DND-41 (cell line): ENCODE measurements at regions not wholly inside any gene's neighbourhood (a gene's known extent, or its start where the extent isn't known, plus 50 kb on each side); places are given as distances from the start of the nearest gene placed in this dataset.

Source experiments
- ATAC-seq: fragments of 200-7000 bp; cut with Tn5 transposase; 3 replicates; pipeline ENCODE4 v1.9.1; 2021; ENCODE audit warnings: low read depth; ENCODE audit not compliant: insufficient read depth
- DNase-seq: peaks from one replicate; pipeline ENCODE4 v3.0.0-alpha.2; 2020
- H2AFZ ChIP-seq: 2 replicates; pipeline ENCODE4 v1.6.0; 2012; ENCODE audit warnings: low read depth, low read length
- H3K27ac ChIP-seq: 2 replicates; pipeline ENCODE4 v1.5.1; 2012; ENCODE audit warnings: low read length, inconsistent platforms
- H3K27me3 ChIP-seq: fragments of 200-600 bp; sonication (generic); 2 replicates; pipeline ENCODE4 v1.6.0; 2012; ENCODE audit warnings: low read length, mild to moderate bottlenecking, inconsistent platforms; ENCODE audit not compliant: insufficient read depth, poor library complexity
- H3K36me3 ChIP-seq: 2 replicates; pipeline ENCODE4 v1.5.1; 2012; ENCODE audit warnings: low read length, inconsistent platforms; ENCODE audit not compliant: insufficient read depth
- H3K4me1 ChIP-seq: 2 replicates; pipeline ENCODE4 v1.5.1; 2012; ENCODE audit warnings: mild to moderate bottlenecking, low read length; ENCODE audit not compliant: insufficient read depth
- H3K4me2 ChIP-seq: 2 replicates; pipeline ENCODE4 v1.6.0; 2012; ENCODE audit warnings: mild to moderate bottlenecking, moderate library complexity, low read length, inconsistent platforms; ENCODE audit not compliant: insufficient read depth
- H3K4me3 ChIP-seq, 2 experiments: fragments of 200-600 bp in 1 of 2; shearing (Covaris generic) in 1 of 2; 2 replicates each; pipeline ENCODE4 v1.5.1; 2012 to 2016; ENCODE audit warnings: inconsistent platforms in 2 of 2, low read length in 2 of 2, mild to moderate bottlenecking in 2 of 2, low read depth in 1 of 2, moderate library complexity in 1 of 2
- H3K79me2 ChIP-seq: 2 replicates; pipeline ENCODE4 v1.6.0; 2012; ENCODE audit warnings: low read length, inconsistent platforms; ENCODE audit not compliant: insufficient read depth
- H3K9ac ChIP-seq: 2 replicates; pipeline ENCODE4 v1.6.0; 2012; ENCODE audit warnings: low read depth, mild to moderate bottlenecking, inconsistent platforms, low read length, moderate library complexity
- H3K9me3 ChIP-seq: 2 replicates; pipeline ENCODE4 v1.5.1; 2012; ENCODE audit warnings: low read length, moderate library complexity, mild to moderate bottlenecking, inconsistent platforms; ENCODE audit not compliant: insufficient read depth, severe bottlenecking
- H4K20me1 ChIP-seq: 2 replicates; pipeline ENCODE4 v1.6.0; 2012; ENCODE audit warnings: low read length; ENCODE audit not compliant: insufficient read depth
- EZH2 ChIP-seq: IDR thresholded peaks from 3 replicates; pipeline ENCODE4 v1.6.1; 2012; ENCODE audit warnings: borderline replicate concordance, low read depth, mild to moderate bottlenecking, moderate library complexity, low read length, inconsistent platforms; ENCODE audit not compliant: severe bottlenecking
- TF ChIP-seq, protein P1 (sequence below): IDR thresholded peaks from 2 replicates; pipeline ENCODE4 v1.5.1; 2012; ENCODE audit warnings: borderline replicate concordance, low read length, moderate library complexity, mild to moderate bottlenecking; ENCODE audit not compliant: poor library complexity, severe bottlenecking; ENCODE audit errors: extremely low read depth

DNA sequence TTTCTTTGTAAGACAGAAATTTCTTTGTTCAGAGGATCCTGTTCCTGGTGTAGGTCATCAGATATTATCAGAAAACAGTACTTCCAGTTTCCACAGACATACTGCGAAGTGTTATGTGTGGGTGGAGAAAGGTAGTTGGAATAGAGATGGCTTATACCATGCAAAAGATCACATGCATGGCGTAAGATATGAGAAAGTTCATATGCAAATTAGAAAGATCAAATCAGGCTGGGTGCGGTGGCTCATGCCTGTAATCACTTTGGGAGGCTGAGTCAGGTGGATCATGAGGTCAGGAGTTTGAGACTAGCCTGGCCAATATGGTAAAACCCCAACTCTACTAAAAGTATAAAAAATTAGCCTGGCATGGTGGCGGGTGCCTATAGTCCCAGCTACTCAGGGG lies 65.2 kb upstream of the GLIS3 start:
- Histone ChIP-seq H3K4me2 (no peak overlapping the region), H3K4me1 (no peaks in the 10 kb centered on the region), H3K4me3 (no peak overlapping the region), H3K9ac (no peak overlapping the region), H3K27me3 (no peaks in the 10 kb centered on the region), H3K79me2 (no peaks in the 10 kb centered on the region), H3K36me3 (no peaks in the 10 kb centered on the region), H3K9me3 (no peaks in the 10 kb centered on the region), H4K20me1 (no peaks in the 10 kb centered on the region), H3K27ac (no peak overlapping the region), H2AFZ (no peak overlapping the region)
- DNase-seq (no peak), ATAC-seq (no peak)
- no peak for TF ChIP-seq EZH2
- TF ChIP-seq, protein P1, sequence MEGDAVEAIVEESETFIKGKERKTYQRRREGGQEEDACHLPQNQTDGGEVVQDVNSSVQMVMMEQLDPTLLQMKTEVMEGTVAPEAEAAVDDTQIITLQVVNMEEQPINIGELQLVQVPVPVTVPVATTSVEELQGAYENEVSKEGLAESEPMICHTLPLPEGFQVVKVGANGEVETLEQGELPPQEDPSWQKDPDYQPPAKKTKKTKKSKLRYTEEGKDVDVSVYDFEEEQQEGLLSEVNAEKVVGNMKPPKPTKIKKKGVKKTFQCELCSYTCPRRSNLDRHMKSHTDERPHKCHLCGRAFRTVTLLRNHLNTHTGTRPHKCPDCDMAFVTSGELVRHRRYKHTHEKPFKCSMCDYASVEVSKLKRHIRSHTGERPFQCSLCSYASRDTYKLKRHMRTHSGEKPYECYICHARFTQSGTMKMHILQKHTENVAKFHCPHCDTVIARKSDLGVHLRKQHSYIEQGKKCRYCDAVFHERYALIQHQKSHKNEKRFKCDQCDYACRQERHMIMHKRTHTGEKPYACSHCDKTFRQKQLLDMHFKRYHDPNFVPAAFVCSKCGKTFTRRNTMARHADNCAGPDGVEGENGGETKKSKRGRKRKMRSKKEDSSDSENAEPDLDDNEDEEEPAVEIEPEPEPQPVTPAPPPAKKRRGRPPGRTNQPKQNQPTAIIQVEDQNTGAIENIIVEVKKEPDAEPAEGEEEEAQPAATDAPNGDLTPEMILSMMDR = no peak

DNA sequence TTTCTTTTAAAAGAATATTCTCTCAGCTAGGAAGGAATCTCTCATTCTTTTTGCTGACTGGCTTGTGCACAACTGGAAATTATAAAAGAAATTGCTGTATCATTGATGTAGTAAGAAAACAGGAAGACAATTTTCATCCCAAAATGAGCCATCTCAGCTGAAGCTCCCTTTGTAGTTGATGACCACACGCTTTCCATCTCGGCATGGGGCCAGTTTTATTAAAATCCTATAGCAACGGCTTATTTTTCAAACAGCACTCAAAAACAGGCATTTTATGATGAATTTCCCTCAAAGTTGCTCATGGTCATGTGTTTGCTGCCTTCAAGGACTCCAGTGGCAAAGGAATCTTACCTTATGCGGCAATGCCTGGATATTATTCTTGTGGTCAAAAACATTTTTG lies 62.4 kb upstream of the GLIS3 start:
- TF ChIP-seq, protein P1 = no peak
- TF ChIP-seq EZH2 = no peak
- H3K4me3 ChIP-seq = no peak overlapping the region
- no peak overlapping the region for H3K4me2 ChIP-seq
- H2AFZ ChIP-seq = no peak overlapping the region
- no peaks in the 10 kb centered on the region for H3K4me1 ChIP-seq
- no peak overlapping the region for H3K9ac ChIP-seq
- no peak overlapping the region for H3K27ac ChIP-seq
- no peaks in the 10 kb centered on the region for H3K79me2 ChIP-seq
- no peaks in the 10 kb centered on the region for H3K9me3 ChIP-seq
- H3K27me3 ChIP-seq = no peaks in the 10 kb centered on the region
- no peaks in the 10 kb centered on the region for H4K20me1 ChIP-seq
- no peak for ATAC-seq
- no peak for DNase-seq
- no peaks in the 10 kb centered on the region for H3K36me3 ChIP-seq

GRCh38 chr9:4359016-4359415 lies 59.1 kb upstream of the GLIS3 start:
- H3K27me3 ChIP-seq = no peaks in the 10 kb centered on the region
- no peak for ATAC-seq
- H3K9ac ChIP-seq = no peak overlapping the region
- no peak overlapping the region for H3K27ac ChIP-seq
- H3K4me2 ChIP-seq = no peak overlapping the region
- H2AFZ ChIP-seq = no peak overlapping the region
- no peak for DNase-seq
- no peaks in the 10 kb centered on the region for H3K36me3 ChIP-seq
- no peaks in the 10 kb centered on the region for H3K4me1 ChIP-seq
- no peak overlapping the region for H3K4me3 ChIP-seq
- no peaks in the 10 kb centered on the region for H3K79me2 ChIP-seq
- TF ChIP-seq, protein P1 = no peak
- TF ChIP-seq EZH2 = no peak
- H4K20me1 ChIP-seq = no peaks in the 10 kb centered on the region
- H3K9me3 ChIP-seq = no peaks in the 10 kb centered on the region

DNA sequence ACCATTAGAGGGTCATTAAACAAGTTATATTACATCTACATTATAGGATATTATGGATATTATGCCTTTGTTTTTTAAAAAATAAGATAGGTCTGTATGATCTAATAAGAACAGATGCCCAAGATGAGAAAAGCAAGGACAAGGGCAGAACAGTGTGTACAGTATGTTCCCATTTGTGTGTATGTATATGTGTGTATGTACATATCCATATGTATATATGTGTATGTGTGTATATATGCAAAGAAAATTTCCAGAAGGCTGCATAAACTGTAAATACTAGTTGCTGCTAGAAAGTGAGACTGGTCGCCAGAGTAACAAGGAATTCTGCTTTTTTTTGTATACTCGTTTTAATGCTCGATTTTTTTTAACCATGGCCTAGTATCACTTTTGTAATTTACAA lies 58.1 kb upstream of the GLIS3 start:
- Histone ChIP-seq H3K27ac (no peak overlapping the region), H3K79me2 (no peaks in the 10 kb centered on the region), H3K9ac (no peak overlapping the region), H3K4me3 (no peak overlapping the region), H3K27me3 (no peaks in the 10 kb centered on the region), H4K20me1 (no peaks in the 10 kb centered on the region), H3K4me2 (no peak overlapping the region), H3K36me3 (no peaks in the 10 kb centered on the region), H3K4me1 (no peaks in the 10 kb centered on the region), H2AFZ (no peak overlapping the region), H3K9me3 (no peaks in the 10 kb centered on the region)
- no peak for ATAC-seq
- no peak for DNase-seq
- TF ChIP-seq EZH2 = no peak
- TF ChIP-seq, protein P1 = no peak
